HG03460 (cell line): ENCODE measurements at regions not wholly inside any gene's neighbourhood (a gene's known extent, or its start where the extent isn't known, plus 50 kb on each side); places are given as distances from the start of the nearest gene placed in this dataset.
"Not testable (repeated sequence)": the region's sequence is repeated elsewhere in the genome, so short reads cannot be mapped to it uniquely, and the experiment has no call there.

Experiments
- ATAC-seq: cut with Tn5 transposase; IDR thresholded peaks from one replicate; pipeline ENCODE4 v1.9.1; 2021; ENCODE audit not compliant: unreplicated experiment

DNA sequence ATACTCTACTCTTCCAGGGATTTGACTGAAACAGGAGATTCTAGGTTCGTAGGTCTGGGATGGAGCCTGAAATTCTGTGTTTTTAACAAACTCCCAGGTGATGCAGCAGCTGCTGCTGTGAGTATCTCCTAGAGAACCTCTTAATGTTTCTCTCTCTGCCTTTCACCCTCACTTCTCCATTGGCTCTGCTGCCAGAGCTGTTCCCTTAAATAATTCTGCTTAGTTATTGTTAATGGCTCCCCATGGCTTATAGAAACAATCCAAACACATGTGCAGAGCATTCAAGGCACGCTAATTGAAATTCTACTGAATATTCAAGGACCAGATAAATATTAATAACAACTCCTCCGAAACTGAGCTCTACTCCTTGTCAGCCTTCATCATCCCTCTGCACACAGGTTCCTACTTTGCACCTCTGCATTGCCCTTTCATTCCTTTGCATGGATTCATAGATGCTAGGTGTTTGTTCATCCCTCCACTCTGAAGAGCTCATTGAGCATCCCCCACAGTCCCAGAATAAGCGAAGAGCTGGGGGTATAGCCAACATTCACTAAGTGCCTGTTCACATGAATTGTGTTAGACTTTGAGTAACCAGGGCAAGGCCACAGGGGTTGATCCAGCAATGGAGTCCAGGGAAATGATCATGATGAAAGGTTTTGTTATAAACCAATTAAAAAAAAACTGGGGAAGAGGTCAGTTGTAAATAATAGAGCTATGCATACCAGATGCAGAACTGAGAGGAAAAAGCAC is 488.4 kb upstream of the JAG1 start:
- ATAC-seq: no peak

DNA sequence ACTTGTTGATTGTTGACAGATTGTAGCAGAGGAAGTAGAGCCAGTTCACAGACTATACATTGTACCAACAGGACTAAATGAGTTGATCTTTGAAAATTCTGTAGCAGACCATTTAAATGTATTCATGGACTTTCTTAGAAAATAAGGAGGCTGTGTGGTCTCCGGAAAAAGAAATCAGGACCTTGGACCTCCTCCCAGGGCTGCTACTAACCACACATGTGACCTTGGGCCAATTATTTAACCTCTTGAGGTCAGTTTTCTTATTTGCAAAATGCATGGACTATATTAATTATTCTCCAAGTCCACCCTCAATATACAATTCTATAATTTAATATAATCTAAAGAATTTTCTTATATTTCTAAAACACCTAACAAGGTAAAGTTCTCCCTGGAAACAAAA is 492.0 kb upstream of the JAG1 start:
- no peak for ATAC-seq

DNA sequence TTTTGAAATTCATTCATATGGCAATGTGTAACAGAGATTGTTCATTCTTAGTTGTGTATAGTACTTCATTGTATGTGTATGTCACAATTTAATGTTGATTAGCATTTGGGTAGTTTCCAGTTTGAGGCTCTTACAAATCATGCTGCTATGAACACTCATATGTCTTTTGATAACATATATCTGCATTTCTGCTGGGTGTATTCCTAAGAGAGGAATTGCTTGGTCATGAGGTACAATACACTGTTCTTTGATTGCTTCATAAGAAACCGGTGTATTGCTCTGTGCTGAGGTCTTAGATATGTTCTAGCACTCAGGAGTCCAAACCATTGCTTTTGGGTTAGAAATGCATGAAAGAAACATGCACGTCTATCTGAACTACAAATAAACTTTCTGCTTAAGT is 492.9 kb upstream of the JAG1 start:
- ATAC-seq: no peak

DNA sequence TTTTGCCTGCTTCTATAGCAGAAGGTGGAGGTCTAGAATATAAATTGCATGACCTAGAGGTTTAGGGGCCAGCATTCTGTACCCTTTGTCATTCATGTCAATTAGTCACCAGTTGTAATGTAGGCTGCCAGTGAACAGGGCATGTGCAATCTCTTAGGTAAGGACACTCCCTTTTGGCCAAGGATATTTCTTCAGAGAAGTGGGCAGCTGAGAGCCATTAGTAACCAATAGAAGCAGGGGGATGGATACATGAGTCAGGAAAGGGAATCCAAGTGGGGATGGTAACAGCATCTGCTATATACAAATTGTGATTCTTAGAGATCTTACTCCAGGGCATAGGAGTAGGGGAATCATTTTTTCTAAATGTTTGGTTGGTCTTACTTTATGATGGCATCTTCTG is 494.2 kb upstream of the JAG1 start:
- no peak for ATAC-seq

DNA sequence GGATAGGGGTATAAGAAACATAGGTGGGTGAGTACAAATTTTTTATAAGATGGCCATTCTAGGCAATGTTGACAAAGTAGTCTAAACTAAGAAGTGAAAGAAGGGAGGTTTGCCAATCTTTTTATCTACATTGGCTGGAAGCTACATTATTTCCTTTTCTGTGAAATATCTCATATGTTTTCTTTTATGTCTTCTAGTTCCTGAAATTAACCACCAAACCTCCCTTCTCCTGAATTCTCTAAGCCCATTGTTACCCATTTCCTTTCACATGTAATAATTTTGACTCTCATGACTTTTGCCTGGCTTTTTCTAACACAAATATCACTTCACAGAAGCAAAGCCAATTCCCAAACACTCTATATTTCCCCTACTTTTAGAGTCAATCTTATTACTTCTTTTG is 496.2 kb upstream of the JAG1 start:
- no peak for ATAC-seq

DNA sequence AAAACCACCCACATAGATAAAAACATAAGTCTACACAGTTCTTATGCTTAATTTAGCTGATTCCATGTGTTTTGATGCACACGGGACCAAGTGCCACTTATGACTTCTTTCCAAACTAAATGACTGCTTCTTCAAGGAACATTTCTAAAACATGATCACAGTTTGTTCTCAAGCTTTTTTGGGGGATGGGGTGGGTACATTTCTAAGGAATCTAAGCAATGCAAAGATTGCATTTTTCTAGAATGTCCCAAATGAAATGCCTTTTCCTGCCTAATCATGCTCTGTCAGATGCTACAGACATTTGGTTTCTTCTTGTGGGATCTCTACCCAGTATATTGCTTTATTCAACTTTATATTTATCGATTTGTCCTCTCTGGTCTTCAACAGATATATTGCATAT is 496.8 kb upstream of the JAG1 start:
- ATAC-seq: no peak

DNA sequence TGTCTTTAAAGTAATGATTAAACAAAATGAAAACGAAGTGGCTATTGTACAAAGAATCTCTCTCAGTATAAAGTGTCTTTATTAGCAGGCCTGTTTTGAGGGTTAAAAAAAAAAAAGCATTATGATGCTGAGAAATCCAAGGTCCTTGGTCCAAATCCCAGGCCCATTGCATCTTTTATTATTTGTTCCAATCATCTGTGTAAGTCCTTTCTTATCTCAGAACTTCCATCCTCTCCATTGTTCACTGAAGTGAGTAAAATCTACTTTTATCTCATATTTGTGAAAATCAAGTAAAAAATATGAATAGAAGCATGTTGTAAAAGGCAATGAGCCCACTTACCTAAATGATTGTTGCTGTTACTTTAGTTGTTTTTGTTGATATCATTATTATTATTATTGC is 499.1 kb upstream of the JAG1 start:
- ATAC-seq: no peak

DNA sequence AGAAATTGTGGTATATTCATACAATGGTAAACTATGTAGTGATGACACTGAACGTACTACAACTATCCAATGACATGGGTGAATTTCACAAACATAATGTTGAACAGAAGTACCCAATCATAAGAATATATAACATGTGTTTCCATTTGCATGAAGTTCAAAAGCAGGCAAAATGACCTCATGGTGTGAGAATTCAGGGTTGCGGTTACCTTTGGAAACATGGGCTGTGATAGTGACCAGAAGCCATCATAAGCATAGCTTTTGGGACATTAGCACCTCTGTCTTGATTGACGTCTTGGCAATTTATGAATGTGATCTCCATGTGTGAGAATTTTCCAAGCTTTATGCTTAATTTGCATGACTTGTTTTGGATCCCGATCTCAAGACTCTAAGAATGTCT is 500.1 kb upstream of the JAG1 start:
- no peak for ATAC-seq

DNA sequence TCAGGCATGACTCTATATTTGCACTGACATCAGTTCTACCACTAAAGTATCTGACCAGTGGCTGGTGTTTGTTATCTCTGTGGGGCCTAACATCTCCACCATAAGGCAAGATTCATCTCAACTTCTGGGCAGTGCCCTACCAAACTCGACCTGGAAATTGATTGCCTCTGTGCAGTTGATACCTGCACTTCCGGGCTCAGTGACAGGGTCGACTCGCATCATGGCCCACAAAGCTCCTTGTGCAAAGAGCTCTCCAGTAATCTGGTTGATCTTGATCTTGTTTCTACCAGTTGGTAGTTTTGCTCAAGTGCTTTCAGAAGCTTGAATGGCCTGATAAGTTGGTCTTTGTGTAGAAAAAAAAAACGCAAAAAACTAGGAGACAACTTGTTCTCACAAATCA is 501.1 kb upstream of the JAG1 start:
- no peak for ATAC-seq

DNA sequence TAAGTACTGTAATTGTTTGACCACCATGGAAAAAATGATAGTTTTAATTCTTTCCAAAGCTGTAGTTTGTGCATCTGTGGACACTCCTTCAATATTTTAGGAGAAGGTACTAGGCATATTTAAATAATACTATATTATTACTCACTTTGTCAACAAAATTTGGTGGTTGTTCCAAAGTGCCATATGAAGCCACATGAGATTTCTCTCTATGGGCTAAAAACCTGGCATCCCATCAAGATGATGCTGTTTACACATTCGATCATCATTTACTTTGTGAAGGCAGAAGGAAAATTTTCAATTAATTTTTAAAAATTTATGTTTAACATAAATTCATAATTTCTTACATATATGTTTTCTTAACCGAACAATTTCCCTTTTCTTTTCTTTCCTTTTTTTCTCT is 502.6 kb upstream of the JAG1 start:
- no peak for ATAC-seq

DNA sequence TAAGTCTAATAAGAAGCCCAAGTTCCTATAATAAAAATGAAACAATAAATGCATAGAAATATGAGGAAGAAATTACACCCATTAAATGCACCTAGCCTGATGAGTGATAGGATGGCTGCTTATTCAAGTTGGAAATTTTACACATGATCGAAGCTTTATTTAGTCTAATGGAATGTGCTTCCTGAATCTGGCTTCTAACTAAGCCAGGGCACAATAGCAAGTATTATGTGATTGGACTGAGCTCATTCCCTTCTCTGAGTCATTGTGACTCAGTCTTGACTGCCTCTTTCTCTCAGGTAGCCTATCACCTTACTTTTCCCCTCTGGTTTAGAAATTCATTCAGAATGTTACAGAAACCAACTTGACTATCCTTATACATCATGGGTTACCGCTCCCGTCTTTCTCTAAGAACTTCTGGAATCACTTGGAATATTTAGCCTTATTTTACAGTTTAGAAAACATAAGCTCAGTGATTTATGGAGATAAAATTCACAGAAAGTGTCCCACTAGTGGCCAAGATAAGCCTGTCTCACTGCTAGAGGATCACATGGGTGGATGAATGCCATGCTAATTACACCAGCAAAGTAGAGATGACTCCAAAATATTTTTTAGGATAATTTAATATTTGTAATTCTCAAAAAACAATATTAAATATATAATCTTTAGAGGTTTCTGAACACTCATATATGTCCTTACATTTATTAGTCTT is 505.3 kb upstream of the JAG1 start:
- no peak for ATAC-seq

DNA sequence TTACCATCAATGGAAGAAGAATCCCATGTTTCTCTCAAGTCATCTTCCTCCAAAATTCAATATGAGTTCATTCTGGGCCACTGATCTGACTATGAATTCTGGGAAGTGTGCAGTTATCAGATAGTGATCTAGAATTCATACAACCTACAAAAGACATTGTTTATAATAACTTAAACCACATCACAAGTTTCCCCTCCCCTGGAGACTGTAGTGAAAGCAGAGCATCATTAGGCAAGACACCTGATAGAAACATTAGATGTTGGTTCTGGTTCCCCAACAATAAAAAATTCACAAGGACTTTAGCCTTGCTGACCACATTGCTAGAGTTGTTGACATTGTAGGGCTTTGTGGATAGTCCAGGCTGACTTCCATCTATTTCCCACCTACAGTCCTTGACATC is 506.4 kb upstream of the JAG1 start:
- no peak for ATAC-seq

DNA sequence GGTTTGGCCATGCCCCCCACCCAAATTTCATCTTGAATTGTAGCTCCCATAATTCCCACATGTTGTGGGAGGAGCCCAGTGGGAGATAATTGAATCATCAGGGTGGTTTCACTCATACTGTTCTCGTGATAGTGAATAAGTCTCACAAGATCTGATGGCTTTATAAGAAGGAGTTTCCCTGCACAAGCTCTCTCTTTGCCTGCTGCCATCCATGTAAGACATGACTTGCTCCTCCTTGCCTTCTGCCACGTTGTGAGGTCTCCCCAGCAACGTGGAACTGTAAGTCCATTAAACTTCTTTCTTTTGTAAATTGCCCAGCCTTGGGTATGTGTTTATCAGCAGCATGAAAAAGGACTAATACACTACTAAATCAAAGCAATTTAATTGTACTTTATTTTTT is 507.3 kb upstream of the JAG1 start:
- ATAC-seq: not testable (repeated sequence)

DNA sequence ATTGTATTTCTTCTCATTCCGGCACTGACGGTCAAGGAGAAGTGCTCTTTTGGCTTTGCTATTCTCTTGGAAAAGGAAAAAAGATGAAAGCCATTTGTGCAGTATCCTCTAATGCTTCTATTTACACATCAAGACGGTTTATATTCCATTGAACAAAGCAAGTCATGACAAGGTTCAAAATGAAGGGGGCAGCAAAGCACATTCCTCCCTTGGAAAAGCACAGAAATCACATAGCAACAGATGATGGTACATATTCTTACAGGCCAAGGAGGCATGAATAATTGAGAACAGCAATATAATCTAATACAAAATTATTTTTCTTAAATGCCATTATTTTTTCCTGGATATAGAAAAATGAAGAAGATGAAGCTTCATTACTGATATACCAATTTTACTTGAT is 508.2 kb upstream of the JAG1 start:
- ATAC-seq: no peak

DNA sequence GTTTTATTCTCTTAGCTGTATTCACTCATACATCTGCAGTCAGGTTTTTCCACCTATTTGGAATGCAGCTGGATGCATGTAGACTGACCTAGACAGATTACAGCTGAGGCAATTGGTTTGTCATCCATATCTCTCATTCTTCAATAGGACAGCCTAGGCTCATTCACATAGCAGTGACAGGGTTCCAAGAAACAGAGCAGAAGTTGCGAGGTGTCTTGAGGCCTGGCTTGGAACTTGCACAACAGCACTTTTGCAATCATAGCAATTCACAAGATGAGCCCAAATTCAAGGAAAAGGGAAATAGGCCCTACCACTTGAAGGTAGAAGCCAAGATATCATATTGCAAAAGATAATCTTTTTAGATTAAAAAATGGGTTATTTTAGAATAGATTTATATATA is 508.9 kb upstream of the JAG1 start:
- no peak for ATAC-seq

DNA sequence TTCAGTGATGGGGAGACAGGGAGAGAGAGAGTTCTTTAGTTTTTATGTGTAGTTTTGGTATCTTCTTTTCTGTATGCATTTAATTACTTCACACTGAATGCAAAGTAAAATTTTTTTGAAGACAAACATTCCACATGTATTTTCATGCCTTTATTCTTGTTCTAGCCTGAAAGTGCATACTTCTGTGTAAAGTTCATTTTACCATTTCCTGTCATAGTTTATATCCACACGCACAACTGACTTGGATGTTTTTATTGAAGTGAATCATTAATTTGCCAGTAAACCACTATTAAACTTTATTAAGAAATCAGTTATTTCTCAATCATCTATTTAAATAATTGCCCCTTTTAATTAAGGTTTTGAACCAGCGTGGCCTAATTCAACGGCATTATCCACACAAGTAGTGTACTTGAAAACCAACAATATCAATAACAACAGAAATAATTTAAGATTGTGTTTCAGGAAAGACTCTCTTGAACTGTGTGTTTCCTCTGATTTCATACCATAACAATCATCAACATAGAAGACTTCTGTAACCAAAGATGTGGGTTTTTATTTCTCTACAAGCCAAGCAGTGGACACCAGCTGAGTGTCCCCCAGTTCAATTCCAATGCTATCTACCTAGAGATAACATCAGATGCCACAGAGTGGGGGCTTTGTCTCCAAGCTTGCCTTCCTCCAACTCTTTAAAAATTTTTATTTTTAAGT is 512.7 kb upstream of the JAG1 start:
- ATAC-seq: no peak

DNA sequence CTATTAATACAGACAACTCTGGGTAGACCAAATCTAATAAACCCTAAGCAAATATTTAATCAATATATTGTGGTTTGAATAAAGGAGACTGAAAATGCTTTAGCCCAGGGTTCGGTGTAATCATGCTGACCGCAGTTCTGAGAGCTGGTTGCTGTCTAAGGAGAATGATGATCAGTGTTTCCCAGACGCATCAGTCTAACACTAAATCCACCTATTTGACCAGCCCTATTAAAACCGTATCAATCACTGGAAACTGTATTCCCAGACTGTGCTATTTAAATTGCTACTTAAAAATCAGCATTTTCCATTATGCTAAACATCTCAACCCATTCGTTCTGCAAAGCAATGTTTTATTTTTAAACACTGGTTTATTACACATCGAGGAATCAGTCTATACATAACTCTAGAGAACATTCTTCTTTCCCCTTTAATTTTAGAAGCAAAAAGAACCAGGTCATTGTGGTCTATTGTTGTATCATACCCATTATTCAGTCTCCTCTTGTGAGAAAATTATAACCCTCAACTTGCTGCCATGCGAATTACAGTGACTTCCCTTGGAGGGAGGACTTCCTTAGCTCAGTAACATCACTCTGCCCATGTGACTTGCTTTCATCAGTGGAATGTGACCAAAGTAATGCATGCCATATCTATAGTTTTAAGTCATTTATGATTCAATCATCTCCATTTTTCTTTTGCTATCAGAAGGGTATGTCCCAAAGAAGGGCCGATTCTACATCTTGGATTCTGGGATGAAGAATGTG is 515.2 kb upstream of the JAG1 start:
- ATAC-seq: no peak

DNA sequence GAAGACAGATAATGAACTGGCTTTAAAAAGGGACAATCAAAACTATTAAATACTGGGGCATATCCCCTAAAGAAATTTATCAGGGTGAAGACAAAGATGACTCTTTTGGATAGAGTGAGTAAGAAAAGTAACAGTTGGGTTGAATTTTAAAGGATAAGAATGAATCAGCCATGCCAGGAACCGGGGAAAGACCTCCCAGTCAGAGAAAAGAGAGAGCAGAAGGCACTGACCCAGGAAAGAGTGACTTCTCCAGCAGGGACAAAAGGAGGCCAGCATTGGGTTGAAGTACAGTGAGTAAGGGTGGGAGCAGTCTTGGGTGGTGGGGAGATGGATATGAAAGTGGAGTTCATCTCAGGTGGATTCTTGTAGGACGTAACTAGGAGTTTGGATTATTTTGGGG is 516.9 kb upstream of the JAG1 start:
- ATAC-seq: no peak

DNA sequence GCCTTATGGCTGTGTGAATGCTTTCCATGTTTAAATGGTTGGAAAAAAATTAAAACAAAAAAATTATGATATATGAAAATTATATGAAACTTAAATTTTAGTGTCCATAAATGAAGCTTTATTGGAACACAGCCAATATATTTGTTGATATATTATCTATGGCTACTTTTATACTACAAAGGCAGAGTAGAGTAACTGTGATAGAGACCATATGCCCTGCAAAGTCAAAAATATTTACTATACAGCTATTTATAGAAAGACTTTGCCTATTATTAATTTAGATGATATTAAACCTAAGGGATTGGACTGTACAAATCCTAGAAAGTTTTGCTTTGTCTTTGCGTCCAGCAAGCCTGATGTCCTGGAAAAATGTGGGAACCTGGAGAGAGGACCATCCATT is 518.3 kb upstream of the JAG1 start:
- no peak for ATAC-seq

DNA sequence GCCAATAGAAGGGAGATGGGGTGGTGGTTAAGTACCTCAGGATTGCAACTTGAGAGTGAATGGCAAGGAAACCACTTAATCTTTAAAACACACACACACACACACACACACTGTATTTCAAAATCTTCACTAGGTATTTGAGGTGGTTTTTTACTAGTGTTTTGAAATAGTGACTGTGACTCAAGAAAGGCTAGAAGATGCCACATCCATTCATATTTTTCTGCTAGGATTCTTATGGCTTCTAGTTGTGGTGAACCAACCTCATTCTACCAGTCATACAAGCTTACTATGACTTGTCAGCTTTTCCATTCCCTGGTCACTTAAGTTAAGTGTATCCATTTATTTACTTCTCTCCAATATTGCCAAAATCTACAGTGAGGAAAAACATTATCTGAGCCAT is 519.4 kb upstream of the JAG1 start:
- ATAC-seq: no peak

DNA sequence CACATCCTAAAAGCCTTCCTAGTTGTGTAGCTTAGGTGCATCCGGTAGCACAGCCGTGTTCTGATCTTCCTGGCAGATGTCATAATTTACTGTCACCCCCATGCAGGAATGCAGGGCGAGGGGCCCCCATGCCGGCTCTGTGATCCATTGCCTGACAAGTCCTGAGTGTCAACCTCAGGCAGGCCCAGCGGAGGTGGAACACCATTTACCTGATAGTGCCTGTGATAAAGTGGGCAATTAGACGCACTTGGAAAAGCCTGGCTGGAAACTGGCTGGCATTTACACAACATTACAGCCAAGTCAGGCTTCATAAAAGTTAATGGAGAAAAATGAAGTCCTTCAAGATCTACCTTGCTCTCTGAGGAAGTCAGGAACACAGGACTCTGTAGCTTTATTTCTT is 521.4 kb upstream of the JAG1 start:
- ATAC-seq: no peak
